ENCODE measurements at regions not wholly inside any gene's neighbourhood (a gene's known extent, or its start where the extent isn't known, plus 50 kb on each side); places are given as distances from the start of the nearest gene placed in this dataset.

- Histone ChIP-seq H3K4me1 (replicated peaks) (no peaks in the 10 kb centered on the region), H3K27me3 (replicated peaks) (no peaks in the 10 kb centered on the region), H3K27ac (no peak overlapping the region), H3K36me3 (no peaks in the 10 kb centered on the region), H3K9me3 (replicated peaks) (no peaks in the 10 kb centered on the region), H3K4me3 (no peak overlapping the region)
- no peak for DNase-seq (ENCODE audit: low read depth in 1 of 2, low spot score in 2 of 2)
These were observed 105.9 kb downstream of the CT47B1 start for GRCh38 chrX:120769576-120770341.

- Histone ChIP-seq H3K4me1 (replicated peaks) (no peaks in the 10 kb centered on the region), H3K4me3 (no peak overlapping the region), H3K27ac (0 out of 2 replicates have a peak overlapping the region, but pooled peaks have one; percentile 17), H3K9me3 (replicated peaks) (no peaks in the 10 kb centered on the region), H3K27me3 (replicated peaks) (no peaks in the 10 kb centered on the region), H3K36me3 (no peaks in the 10 kb centered on the region)
- no peak for DNase-seq (ENCODE audit: low read depth in 1 of 2, low spot score in 2 of 2)
These were observed 107.0 kb downstream of the CT47B1 start for GRCh38 chrX:120768681-120769080.

GRCh38 chrX:120768254-120768653 lies 107.4 kb downstream of the CT47B1 start:
- Histone ChIP-seq H3K4me1 (replicated peaks) (no peaks in the 10 kb centered on the region), H3K9me3 (replicated peaks) (no peaks in the 10 kb centered on the region), H3K27me3 (replicated peaks) (no peaks in the 10 kb centered on the region), H3K4me3 (no peak overlapping the region), H3K36me3 (no peaks in the 10 kb centered on the region), H3K27ac (0 out of 2 replicates have a peak overlapping the region, but pooled peaks have one; percentile 17)
- DNase-seq (ENCODE audit: low read depth in 1 of 2, low spot score in 2 of 2): no peak

GRCh38 chrX:120763269-120763668 lies 112.4 kb downstream of the CT47B1 start:
- Histone ChIP-seq H3K9me3 (replicated peaks) (no peaks in the 10 kb centered on the region), H3K27me3 (replicated peaks) (no peaks in the 10 kb centered on the region), H3K27ac (no peak overlapping the region), H3K4me3 (no peak overlapping the region), H3K4me1 (replicated peaks) (no peaks in the 10 kb centered on the region), H3K36me3 (no peaks in the 10 kb centered on the region)
- no peak for DNase-seq (ENCODE audit: low read depth in 1 of 2, low spot score in 2 of 2)

GRCh38 chrX:120761810-120762209 lies 113.9 kb downstream of the CT47B1 start:
- H3K27ac ChIP-seq: no peak overlapping the region
- no peak for DNase-seq (ENCODE audit: low read depth in 1 of 2, low spot score in 2 of 2)
- H3K36me3 ChIP-seq: no peaks in the 10 kb centered on the region
- no peaks in the 10 kb centered on the region for H3K4me1 ChIP-seq (replicated peaks)
- H3K9me3 ChIP-seq (replicated peaks): no peaks in the 10 kb centered on the region
- H3K27me3 ChIP-seq (replicated peaks): no peaks in the 10 kb centered on the region
- no peak overlapping the region for H3K4me3 ChIP-seq

- no peak for DNase-seq (ENCODE audit: low read depth in 1 of 2, low spot score in 2 of 2)
- Histone ChIP-seq H3K4me3 (no peak overlapping the region), H3K36me3 (no peaks in the 10 kb centered on the region), H3K9me3 (replicated peaks) (no peaks in the 10 kb centered on the region), H3K4me1 (replicated peaks) (no peaks in the 10 kb centered on the region), H3K27ac (no peak overlapping the region), H3K27me3 (replicated peaks) (no peaks in the 10 kb centered on the region)
These were observed 116.0 kb downstream of the CT47B1 start for GRCh38 chrX:120759685-120760084.

GRCh38 chrX:120755066-120755846 lies 120.4 kb downstream of the CT47B1 start:
- H3K4me1 ChIP-seq (replicated peaks): no peaks in the 10 kb centered on the region
- H3K27ac ChIP-seq: no peak overlapping the region
- H3K27me3 ChIP-seq (replicated peaks): no peaks in the 10 kb centered on the region
- no peak overlapping the region for H3K4me3 ChIP-seq
- no peaks in the 10 kb centered on the region for H3K36me3 ChIP-seq
- H3K9me3 ChIP-seq (replicated peaks): no peaks in the 10 kb centered on the region
- DNase-seq (ENCODE audit: low read depth in 1 of 2, low spot score in 2 of 2): no peak

GRCh38 chrX:120753413-120754251 lies 122.0 kb downstream of the CT47B1 start:
- H3K4me1 ChIP-seq (replicated peaks): no peaks in the 10 kb centered on the region
- DNase-seq (ENCODE audit: low read depth in 1 of 2, low spot score in 2 of 2): no peak
- H3K4me3 ChIP-seq: no peak overlapping the region
- H3K27ac ChIP-seq: no peak overlapping the region
- no peaks in the 10 kb centered on the region for H3K36me3 ChIP-seq
- H3K9me3 ChIP-seq (replicated peaks): no peaks in the 10 kb centered on the region
- no peaks in the 10 kb centered on the region for H3K27me3 ChIP-seq (replicated peaks)

GRCh38 chrX:120752431-120753082 lies 122.7 kb upstream of the C1GALT1C1 start:
- H3K9me3 ChIP-seq (replicated peaks): no peaks in the 10 kb centered on the region
- no peak for DNase-seq (ENCODE audit: low read depth in 1 of 2, low spot score in 2 of 2)

GRCh38 chrX:120751683-120752082 lies 121.8 kb upstream of the C1GALT1C1 start:
- H3K4me3 ChIP-seq: no peak overlapping the region

More at GRCh38 chrX:120752431-120753082, 122.7 kb upstream of the C1GALT1C1 start:
- no peaks in the 10 kb centered on the region for H3K4me1 ChIP-seq (replicated peaks)
- H3K4me3 ChIP-seq: no peak overlapping the region
- no peaks in the 10 kb centered on the region for H3K36me3 ChIP-seq
- H3K27ac ChIP-seq: no peak overlapping the region
- H3K27me3 ChIP-seq (replicated peaks): no peaks in the 10 kb centered on the region

GRCh38 chrX:120750381-120750780 lies 120.5 kb upstream of the C1GALT1C1 start:
- no peak overlapping the region for H3K27ac ChIP-seq

More at GRCh38 chrX:120751683-120752082, 121.8 kb upstream of the C1GALT1C1 start:
- Histone ChIP-seq H3K9me3 (replicated peaks) (no peaks in the 10 kb centered on the region), H3K36me3 (no peaks in the 10 kb centered on the region), H3K27ac (no peak overlapping the region), H3K27me3 (replicated peaks) (no peaks in the 10 kb centered on the region), H3K4me1 (replicated peaks) (no peaks in the 10 kb centered on the region)
- no peak for DNase-seq (ENCODE audit: low read depth in 1 of 2, low spot score in 2 of 2)

GRCh38 chrX:120749141-120749846 lies 119.4 kb upstream of the C1GALT1C1 start:
- Histone ChIP-seq H3K4me3 (no peak overlapping the region), H3K27me3 (replicated peaks) (no peaks in the 10 kb centered on the region), H3K4me1 (replicated peaks) (no peaks in the 10 kb centered on the region), H3K9me3 (replicated peaks) (no peaks in the 10 kb centered on the region), H3K27ac (no peak overlapping the region), H3K36me3 (no peaks in the 10 kb centered on the region)
- no peak for DNase-seq (ENCODE audit: low read depth in 1 of 2, low spot score in 2 of 2)

More at GRCh38 chrX:120750381-120750780, 120.5 kb upstream of the C1GALT1C1 start:
- Histone ChIP-seq H3K27me3 (replicated peaks) (no peaks in the 10 kb centered on the region), H3K4me3 (no peak overlapping the region), H3K4me1 (replicated peaks) (no peaks in the 10 kb centered on the region), H3K9me3 (replicated peaks) (no peaks in the 10 kb centered on the region), H3K36me3 (no peaks in the 10 kb centered on the region)
- DNase-seq (ENCODE audit: low read depth in 1 of 2, low spot score in 2 of 2): no peak

GRCh38 chrX:120746153-120746552 lies 116.3 kb upstream of the C1GALT1C1 start:
- no peak overlapping the region for H3K4me3 ChIP-seq
- no peaks in the 10 kb centered on the region for H3K9me3 ChIP-seq (replicated peaks)
- DNase-seq (ENCODE audit: low read depth in 1 of 2, low spot score in 2 of 2): no peak
- H3K27ac ChIP-seq: no peak overlapping the region
- no peaks in the 10 kb centered on the region for H3K4me1 ChIP-seq (replicated peaks)
- no peaks in the 10 kb centered on the region for H3K27me3 ChIP-seq (replicated peaks)
- H3K36me3 ChIP-seq: no peaks in the 10 kb centered on the region

All from SJSA1 (cell line).